ENCODE measurements at regions not wholly inside any gene's neighbourhood (a gene's known extent, or its start where the extent isn't known, plus 50 kb on each side); places are given as distances from the start of the nearest gene placed in this dataset.
"Not testable (repeated sequence)": the region's sequence is repeated elsewhere in the genome, so short reads cannot be mapped to it uniquely, and the experiment has no call there.

DNA sequence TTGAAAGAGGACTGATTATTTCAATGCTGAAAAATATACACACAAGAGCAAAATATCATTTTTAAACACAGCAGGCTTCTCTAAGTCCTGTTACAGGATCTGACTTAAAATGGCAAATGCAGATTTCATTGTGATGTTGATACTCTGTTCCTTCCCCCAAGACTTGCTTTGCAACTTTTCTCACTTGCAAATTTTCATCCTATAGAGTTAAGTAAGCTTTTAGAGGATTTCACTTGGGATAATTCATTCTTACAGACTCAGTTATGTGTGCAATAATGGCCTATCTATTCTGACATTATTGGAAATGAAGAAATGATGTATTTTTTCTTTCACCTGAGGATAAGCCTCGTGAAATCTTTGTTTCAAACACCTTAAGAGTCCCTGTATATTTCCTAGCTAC is 2403.2 kb downstream of the ARAP2 start:
- no peak overlapping the region for H3K4me3 ChIP-seq (ENCODE audit: low read depth, low read length)
- POLR2A ChIA-PET: no interaction called here

DNA sequence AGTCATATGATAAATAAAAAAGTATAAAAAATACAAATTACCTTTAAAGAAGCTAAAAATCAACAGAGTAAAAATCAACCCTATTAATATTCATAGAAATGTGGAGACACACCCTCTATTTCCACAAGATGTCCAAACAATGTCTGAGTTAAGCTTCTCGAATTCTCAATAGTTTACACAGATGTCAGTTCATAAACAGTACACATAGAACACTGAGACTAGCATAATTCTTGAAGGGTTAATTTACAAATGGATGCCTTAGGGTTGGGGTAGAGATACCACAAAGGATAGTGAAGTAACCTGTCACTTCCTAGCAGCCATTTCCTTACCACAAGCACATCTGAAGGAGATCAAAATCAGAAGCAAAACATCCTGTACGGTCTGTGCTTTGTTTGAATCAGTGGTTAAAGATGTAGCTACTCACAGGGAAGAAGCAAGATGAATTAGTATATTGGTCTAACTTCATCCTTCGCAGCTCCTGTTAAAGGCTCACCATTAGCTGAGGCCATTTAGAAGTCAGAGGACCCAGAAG is 2393.9 kb downstream of the ARAP2 start:
- ChIA-PET CTCF (no interaction called here), POLR2A (no interaction called here)
- no peak overlapping the region for H3K4me3 ChIP-seq (ENCODE audit: low read depth, low read length)
- DNase-seq (ENCODE audit: low read depth, low spot score): no peak
- TF ChIP-seq, protein P1, sequence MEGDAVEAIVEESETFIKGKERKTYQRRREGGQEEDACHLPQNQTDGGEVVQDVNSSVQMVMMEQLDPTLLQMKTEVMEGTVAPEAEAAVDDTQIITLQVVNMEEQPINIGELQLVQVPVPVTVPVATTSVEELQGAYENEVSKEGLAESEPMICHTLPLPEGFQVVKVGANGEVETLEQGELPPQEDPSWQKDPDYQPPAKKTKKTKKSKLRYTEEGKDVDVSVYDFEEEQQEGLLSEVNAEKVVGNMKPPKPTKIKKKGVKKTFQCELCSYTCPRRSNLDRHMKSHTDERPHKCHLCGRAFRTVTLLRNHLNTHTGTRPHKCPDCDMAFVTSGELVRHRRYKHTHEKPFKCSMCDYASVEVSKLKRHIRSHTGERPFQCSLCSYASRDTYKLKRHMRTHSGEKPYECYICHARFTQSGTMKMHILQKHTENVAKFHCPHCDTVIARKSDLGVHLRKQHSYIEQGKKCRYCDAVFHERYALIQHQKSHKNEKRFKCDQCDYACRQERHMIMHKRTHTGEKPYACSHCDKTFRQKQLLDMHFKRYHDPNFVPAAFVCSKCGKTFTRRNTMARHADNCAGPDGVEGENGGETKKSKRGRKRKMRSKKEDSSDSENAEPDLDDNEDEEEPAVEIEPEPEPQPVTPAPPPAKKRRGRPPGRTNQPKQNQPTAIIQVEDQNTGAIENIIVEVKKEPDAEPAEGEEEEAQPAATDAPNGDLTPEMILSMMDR (IDR thresholded peaks at IDR 0.05; ENCODE audit: insufficient read depth, low read length, missing control alignments): no peak

More for the DNA sequence above, 2403.2 kb downstream of the ARAP2 start:
- DNase-seq (ENCODE audit: low read depth, low spot score): no peak
- CTCF ChIA-PET: no interaction called here
- TF ChIP-seq, protein P1 (IDR thresholded peaks at IDR 0.05; ENCODE audit: insufficient read depth, low read length, missing control alignments): no peak

DNA sequence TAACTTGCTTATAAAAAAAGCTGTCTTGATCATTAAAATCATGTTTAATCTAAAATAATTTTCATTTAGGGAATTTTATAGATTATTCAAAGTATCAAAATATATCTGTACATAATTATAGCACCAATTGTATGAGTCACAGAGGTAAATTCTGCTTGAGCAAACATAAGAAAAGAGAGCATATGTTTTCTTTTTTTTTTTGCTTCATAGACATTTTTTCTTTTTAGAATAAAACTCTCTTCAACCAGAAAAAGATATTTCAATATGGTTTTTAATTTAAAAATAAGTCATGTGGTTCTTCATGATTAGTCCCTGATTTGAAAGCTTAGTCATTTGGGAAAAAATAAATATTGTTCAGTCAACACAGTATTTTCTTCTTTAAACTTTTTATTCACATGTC is 2390.6 kb downstream of the ARAP2 start:
- POLR2A ChIA-PET; H3K4me3 ChIP-seq (ENCODE audit: low read depth, low read length); DNase-seq (ENCODE audit: low read depth, low spot score); CTCF ChIA-PET: not testable (repeated sequence)

DNA sequence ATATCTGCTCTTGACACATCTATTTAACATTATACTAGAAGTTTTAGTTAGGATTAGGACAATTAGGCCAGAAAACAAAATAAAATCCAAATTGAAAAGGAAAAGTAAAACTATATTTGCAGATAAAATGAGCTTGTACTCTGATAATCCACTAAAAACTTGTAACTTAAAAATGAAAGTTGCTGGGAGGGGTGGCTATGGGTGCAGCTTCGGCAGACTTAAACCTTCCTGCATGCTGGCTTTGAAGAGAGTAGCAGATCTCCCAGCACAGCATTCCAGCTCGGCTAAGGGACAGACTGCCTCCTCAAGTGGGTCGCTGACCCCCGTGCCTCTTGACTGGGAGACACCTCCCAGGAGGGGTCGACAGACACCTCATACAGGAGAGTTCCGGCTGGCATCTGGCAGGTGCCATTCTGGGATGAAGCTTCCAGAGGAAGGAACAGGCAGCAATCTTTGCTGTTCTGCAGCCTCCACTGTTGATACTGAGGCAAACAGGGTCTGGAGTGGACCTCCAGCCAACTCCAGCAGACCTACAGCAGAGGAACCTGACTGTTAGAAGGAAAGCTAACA is 2379.9 kb downstream of the ARAP2 start:
- TF ChIP-seq, protein P1 (IDR thresholded peaks at IDR 0.05; ENCODE audit: insufficient read depth, low read length, missing control alignments): no peak
- no peak overlapping the region for H3K4me3 ChIP-seq (ENCODE audit: low read depth, low read length)
- CTCF ChIA-PET: no interaction called here
- no peak for DNase-seq (ENCODE audit: low read depth, low spot score)
- POLR2A ChIA-PET: no interaction called here

DNA sequence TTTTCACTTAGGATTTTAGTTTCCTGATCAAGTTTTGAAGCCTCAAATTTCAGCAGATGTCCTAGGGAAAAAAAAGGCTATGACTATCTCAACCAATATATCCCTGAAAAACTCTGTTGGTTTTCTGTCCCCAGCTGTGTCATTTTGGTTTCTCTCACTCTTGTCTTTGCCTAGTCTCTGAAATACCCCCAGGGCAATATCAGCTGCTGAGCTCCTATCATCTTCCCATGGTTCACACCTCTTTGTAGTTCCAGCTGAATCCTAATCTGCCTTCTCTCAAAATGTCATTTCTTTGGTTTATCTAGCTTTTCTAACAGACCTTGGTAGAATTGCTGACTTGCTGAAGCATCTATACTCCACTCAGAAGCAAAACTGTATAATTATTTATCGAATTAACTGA is 2370.5 kb downstream of the ARAP2 start:
- DNase-seq (ENCODE audit: low read depth, low spot score): no peak
- ChIA-PET POLR2A (no interaction called here), CTCF (no interaction called here)
- TF ChIP-seq, protein P1 (IDR thresholded peaks at IDR 0.05; ENCODE audit: insufficient read depth, low read length, missing control alignments): no peak
- no peak overlapping the region for H3K4me3 ChIP-seq (ENCODE audit: low read depth, low read length)

DNA sequence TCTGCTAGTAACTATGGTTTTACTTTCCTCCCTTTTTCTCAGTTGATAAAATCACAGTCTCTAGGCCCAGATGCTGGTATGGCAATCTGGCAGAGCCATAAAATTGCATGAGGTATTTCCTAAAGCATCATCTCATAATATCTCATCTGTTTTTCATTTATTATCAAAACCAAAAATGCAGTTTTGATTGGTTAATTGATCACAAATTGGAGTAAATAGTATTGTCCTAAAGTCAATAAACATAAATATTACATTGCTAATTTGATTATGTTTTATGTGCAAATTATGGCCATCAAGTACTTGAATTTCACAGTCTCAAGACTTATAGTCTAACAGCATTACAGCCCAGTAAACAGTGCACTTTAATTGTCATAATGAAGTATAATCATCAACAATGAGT is 2365.6 kb downstream of the ARAP2 start:
- no peak for DNase-seq (ENCODE audit: low read depth, low spot score)
- ChIA-PET CTCF (no interaction called here), POLR2A (no interaction called here)
- no peak overlapping the region for H3K4me3 ChIP-seq (ENCODE audit: low read depth, low read length)
- TF ChIP-seq, protein P1 (IDR thresholded peaks at IDR 0.05; ENCODE audit: insufficient read depth, low read length, missing control alignments): no peak

DNA sequence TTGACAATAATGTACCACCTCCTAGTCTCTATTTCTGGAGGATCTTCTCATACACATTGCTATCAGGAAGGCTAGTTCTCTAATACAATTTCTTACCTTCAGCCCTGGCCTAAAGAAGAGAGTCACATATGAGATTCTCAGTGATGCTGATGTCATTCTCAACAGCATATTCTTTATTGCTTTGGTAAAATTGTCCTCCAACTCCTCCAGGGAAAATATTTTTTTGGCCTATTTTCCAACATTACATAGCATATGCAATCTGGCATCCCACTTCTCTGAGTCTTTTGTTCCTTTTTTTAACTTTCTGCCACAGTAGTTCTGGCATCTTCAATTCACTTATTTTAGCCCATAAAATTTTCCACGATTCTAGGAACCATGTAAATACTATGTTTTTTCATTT is 2363.1 kb downstream of the ARAP2 start:
- no peak overlapping the region for H3K4me3 ChIP-seq (ENCODE audit: low read depth, low read length)
- CTCF ChIA-PET: no interaction called here
- POLR2A ChIA-PET: no interaction called here
- TF ChIP-seq, protein P1 (IDR thresholded peaks at IDR 0.05; ENCODE audit: insufficient read depth, low read length, missing control alignments): no peak
- no peak for DNase-seq (ENCODE audit: low read depth, low spot score)
